ENCODE measurements at regions not wholly inside any gene's neighbourhood (a gene's known extent, or its start where the extent isn't known, plus 50 kb on each side); places are given as distances from the start of the nearest gene placed in this dataset.

- H3K9me3 ChIP-seq (ENCODE audit: severe bottlenecking), result no peaks in the 10 kb centered on the region
- ATAC-seq (ENCODE audit: low read depth) (no peak), DNase-seq (ENCODE audit: low spot score) (no peak)
- no peaks in the 10 kb centered on the region for H3K4me1 ChIP-seq (ENCODE audit: insufficient read depth, poor library complexity, severe bottlenecking)
- H3K27ac ChIP-seq (ENCODE audit: poor library complexity, severe bottlenecking), result no peak overlapping the region
- H3K27me3 ChIP-seq (ENCODE audit: insufficient read depth, poor library complexity, severe bottlenecking), result no peaks in the 10 kb centered on the region
- H3K4me3 ChIP-seq (ENCODE audit: severe bottlenecking), result no peak overlapping the region
- no peak for TF ChIP-seq CTCF (IDR thresholded peaks at IDR 0.05; ENCODE audit: poor library complexity, severe bottlenecking)
- no peaks in the 10 kb centered on the region for H3K36me3 ChIP-seq (ENCODE audit: low read depth)
Observed at GRCh38 chr9:86859056-86859455, 88.2 kb downstream of the GAS1 start.

- Histone ChIP-seq H3K27me3 (ENCODE audit: insufficient read depth, poor library complexity, severe bottlenecking) (no peaks in the 10 kb centered on the region), H3K36me3 (ENCODE audit: low read depth) (no peaks in the 10 kb centered on the region), H3K4me1 (ENCODE audit: insufficient read depth, poor library complexity, severe bottlenecking) (no peaks in the 10 kb centered on the region), H3K9me3 (ENCODE audit: severe bottlenecking) (no peaks in the 10 kb centered on the region), H3K27ac (ENCODE audit: poor library complexity, severe bottlenecking) (no peak overlapping the region), H3K4me3 (ENCODE audit: severe bottlenecking) (no peak overlapping the region)
- ATAC-seq (ENCODE audit: low read depth), result no peak
- DNase-seq (ENCODE audit: low spot score), result no peak
- TF ChIP-seq CTCF (IDR thresholded peaks at IDR 0.05; ENCODE audit: poor library complexity, severe bottlenecking), result no peak
Observed at GRCh38 chr9:86858009-86858408, 89.3 kb downstream of the GAS1 start.

GRCh38 chr9:86856259-86856658 is 91.0 kb downstream of the GAS1 start:
- Histone ChIP-seq H3K27me3 (ENCODE audit: insufficient read depth, poor library complexity, severe bottlenecking) (no peaks in the 10 kb centered on the region), H3K4me1 (ENCODE audit: insufficient read depth, poor library complexity, severe bottlenecking) (no peaks in the 10 kb centered on the region), H3K4me3 (ENCODE audit: severe bottlenecking) (no peak overlapping the region), H3K27ac (ENCODE audit: poor library complexity, severe bottlenecking) (no peak overlapping the region), H3K36me3 (ENCODE audit: low read depth) (no peaks in the 10 kb centered on the region), H3K9me3 (ENCODE audit: severe bottlenecking) (no peaks in the 10 kb centered on the region)
- ATAC-seq (ENCODE audit: low read depth), result no peak
- no peak for DNase-seq (ENCODE audit: low spot score)
- no peak for TF ChIP-seq CTCF (IDR thresholded peaks at IDR 0.05; ENCODE audit: poor library complexity, severe bottlenecking)

GRCh38 chr9:86854898-86855523 is 92.3 kb downstream of the GAS1 start:
- no peaks in the 10 kb centered on the region for H3K9me3 ChIP-seq (ENCODE audit: severe bottlenecking)
- H3K36me3 ChIP-seq (ENCODE audit: low read depth), result no peaks in the 10 kb centered on the region
- no peak for TF ChIP-seq CTCF (IDR thresholded peaks at IDR 0.05; ENCODE audit: poor library complexity, severe bottlenecking)
- H3K27ac ChIP-seq (ENCODE audit: poor library complexity, severe bottlenecking), result no peak overlapping the region
- H3K27me3 ChIP-seq (ENCODE audit: insufficient read depth, poor library complexity, severe bottlenecking), result no peaks in the 10 kb centered on the region
- DNase-seq (ENCODE audit: low spot score) (no peak), ATAC-seq (ENCODE audit: low read depth) (peak; percentile 86)
- H3K4me1 ChIP-seq (ENCODE audit: insufficient read depth, poor library complexity, severe bottlenecking), result no peaks in the 10 kb centered on the region
- no peak overlapping the region for H3K4me3 ChIP-seq (ENCODE audit: severe bottlenecking)

- ATAC-seq (ENCODE audit: low read depth), result no peak
- Histone ChIP-seq H3K36me3 (ENCODE audit: low read depth) (no peaks in the 10 kb centered on the region), H3K4me3 (ENCODE audit: severe bottlenecking) (no peak overlapping the region), H3K9me3 (ENCODE audit: severe bottlenecking) (no peaks in the 10 kb centered on the region), H3K4me1 (ENCODE audit: insufficient read depth, poor library complexity, severe bottlenecking) (no peaks in the 10 kb centered on the region), H3K27ac (ENCODE audit: poor library complexity, severe bottlenecking) (no peak overlapping the region), H3K27me3 (ENCODE audit: insufficient read depth, poor library complexity, severe bottlenecking) (no peaks in the 10 kb centered on the region)
- DNase-seq (ENCODE audit: low spot score), result no peak
- no peak for TF ChIP-seq CTCF (IDR thresholded peaks at IDR 0.05; ENCODE audit: poor library complexity, severe bottlenecking)
Observed at GRCh38 chr9:86846656-86847055, 100.7 kb downstream of the GAS1 start.
